Breast epithelium (tissue), 3 donors: ENCODE measurements at regions not wholly inside any gene's neighbourhood (a gene's known extent, or its start where the extent isn't known, plus 50 kb on each side); places are given as distances from the start of the nearest gene placed in this dataset.

ENCODE experiments used
- CTCF ChIP-seq, 3 donors: fragments of 450-650 bp; IDR thresholded peaks; one replicate each; pipeline ENCODE4 v1.5.1; 2016 to 2017; ENCODE audit warnings: antibody characterized with exemption in 3 of 3, mild to moderate bottlenecking in 3 of 3, moderate library complexity in 3 of 3
- POLR2A ChIP-seq: fragments of 450-650 bp; IDR thresholded peaks from one replicate; pipeline ENCODE4 v1.6.1; 2016; ENCODE audit warnings: antibody characterized with exemption, mild to moderate bottlenecking, moderate library complexity

- TF ChIP-seq CTCF (IDR thresholded peaks at IDR 0.05) (no peak), POLR2A (no peak)
Measured at GRCh38 chr12:92359581-92360209, 214.0 kb upstream of the BTG1 start.
